Lower lobe of right lung (tissue), 2 donors: ENCODE measurements at regions not wholly inside any gene's neighbourhood (a gene's known extent, or its start where the extent isn't known, plus 50 kb on each side); places are given as distances from the start of the nearest gene placed in this dataset.

ENCODE experiments used
- ATAC-seq, 2 donors: fragments of 200-7000 bp; cut with Tn5 transposase; one replicate each; pipeline ENCODE4 v1.9.1; 2020 to 2022; ENCODE audit warnings: mild to moderate bottlenecking in 2 of 2, moderate library complexity in 2 of 2
- DNase-seq: peaks from one replicate; pipeline ENCODE4 v3.0.0-alpha.2; 2020
- H3K27ac ChIP-seq: fragments of 200-600 bp; one replicate; pipeline ENCODE4 v1.8.0; 2022
- H3K27me3 ChIP-seq: fragments of 200-600 bp; one replicate; pipeline ENCODE4 v1.8.0; 2022; ENCODE audit warnings: low read depth
- H3K36me3 ChIP-seq: fragments of 200-600 bp; one replicate; pipeline ENCODE4 v1.8.0; 2022; ENCODE audit warnings: mild to moderate bottlenecking
- H3K4me1 ChIP-seq: fragments of 200-600 bp; one replicate; pipeline ENCODE4 v1.8.0; 2022
- H3K4me3 ChIP-seq: fragments of 200-600 bp; one replicate; pipeline ENCODE4 v1.8.0; 2022; ENCODE audit warnings: mild to moderate bottlenecking
- H3K9me3 ChIP-seq: fragments of 200-600 bp; one replicate; pipeline ENCODE4 v1.8.0; 2022
- CTCF ChIP-seq: fragments of 200-600 bp; IDR thresholded peaks from one replicate; pipeline ENCODE4 v1.8.0; 2022; ENCODE audit warnings: antibody characterized with exemption, mild to moderate bottlenecking
- intact Hi-C: fragments of 100-400 bp; cut with DNase I; formaldehyde crosslinking; loops from one replicate; pipeline ENCODE4 v1.11.0; 2022
- donor health status: DM: no; HTN: yes; CAD: no; lungs with severe emphysema.

GRCh38 chr1:91600431-91601337, 100.0 kb downstream of the CDC7 start:
- Histone ChIP-seq H3K9me3 (no peaks in the 10 kb centered on the region), H3K27ac (no peak overlapping the region), H3K4me3 (no peak overlapping the region), H3K36me3 (no peaks in the 10 kb centered on the region), H3K4me1 (no peaks in the 10 kb centered on the region), H3K27me3 (no peaks in the 10 kb centered on the region)
- DNase-seq (no peak), ATAC-seq (no peak)
- no peak for TF ChIP-seq CTCF
- intact Hi-C loops: no loop called here

GRCh38 chr1:91601554-91602376, 101.1 kb downstream of the CDC7 start:
- intact Hi-C loops: no loop called here
- DNase-seq: no peak
- no peaks in the 10 kb centered on the region for H3K36me3 ChIP-seq

GRCh38 chr1:91603409-91603808, 102.8 kb downstream of the CDC7 start:
- Histone ChIP-seq H3K27me3 (no peaks in the 10 kb centered on the region), H3K9me3 (no peaks in the 10 kb centered on the region), H3K4me3 (no peak overlapping the region), H3K36me3 (no peaks in the 10 kb centered on the region), H3K4me1 (no peaks in the 10 kb centered on the region), H3K27ac (no peak overlapping the region)
- intact Hi-C loops: no loop called here
- no peak for ATAC-seq
- no peak for TF ChIP-seq CTCF
- DNase-seq: no peak

More at GRCh38 chr1:91601554-91602376, 101.1 kb downstream of the CDC7 start:
- peak; percentile 7 to 21 for ATAC-seq
- Histone ChIP-seq H3K27ac (no peak overlapping the region), H3K4me3 (no peak overlapping the region), H3K9me3 (no peaks in the 10 kb centered on the region), H3K4me1 (no peaks in the 10 kb centered on the region), H3K27me3 (no peaks in the 10 kb centered on the region)
- no peak for TF ChIP-seq CTCF

GRCh38 chr1:91604632-91605031, 104.0 kb downstream of the CDC7 start:
- Histone ChIP-seq H3K4me1 (no peaks in the 10 kb centered on the region), H3K4me3 (no peak overlapping the region), H3K27ac (no peak overlapping the region), H3K9me3 (no peaks in the 10 kb centered on the region), H3K27me3 (no peaks in the 10 kb centered on the region), H3K36me3 (no peaks in the 10 kb centered on the region)
- no peak for TF ChIP-seq CTCF
- no peak for DNase-seq
- intact Hi-C loops: no loop called here
- no peak for ATAC-seq

- no peaks in the 10 kb centered on the region for H3K27me3 ChIP-seq
- H3K9me3 ChIP-seq: no peaks in the 10 kb centered on the region
- H3K4me3 ChIP-seq: no peak overlapping the region
- H3K36me3 ChIP-seq: no peaks in the 10 kb centered on the region
- H3K27ac ChIP-seq: no peak overlapping the region
- TF ChIP-seq CTCF: no peak
- no peak for DNase-seq
- intact Hi-C loops: no loop called here
- H3K4me1 ChIP-seq: no peaks in the 10 kb centered on the region
- ATAC-seq: no peak
These were observed 104.9 kb downstream of the CDC7 start for GRCh38 chr1:91605566-91605965.
